ENCODE measurements at regions not wholly inside any gene's neighbourhood (a gene's known extent, or its start where the extent isn't known, plus 50 kb on each side); places are given as distances from the start of the nearest gene placed in this dataset.
A peak's percentile ranks its signal among the peaks of the same experiment; 100 is the strongest.

DNA sequence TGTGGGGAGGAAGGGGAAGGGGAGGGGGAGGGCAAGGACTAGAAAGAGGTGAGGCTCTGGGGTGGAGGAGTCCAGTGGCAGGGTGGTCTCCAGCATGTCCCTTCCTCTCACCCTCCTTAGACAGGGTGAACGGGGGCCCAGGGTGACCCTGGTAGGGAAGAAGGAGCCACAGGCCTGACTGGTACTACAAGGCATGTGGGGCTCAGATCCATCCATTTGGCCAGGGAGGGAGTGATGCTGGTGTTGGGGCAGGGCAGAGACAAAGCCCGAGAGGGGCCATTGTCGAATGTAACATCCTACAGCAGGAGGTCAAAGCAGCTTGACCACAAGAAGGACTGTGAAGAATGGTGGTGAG is 69.0 kb upstream of the SHISAL1 start:
- Mint-ChIP-seq H3K27ac (no peak overlapping the region), H3K27me3 (ENCODE audit: insufficient read depth, low read depth) (peaks cover 22% of the 10 kb centered on the region)
- no peak overlapping the region for H3K9ac ChIP-seq

DNA sequence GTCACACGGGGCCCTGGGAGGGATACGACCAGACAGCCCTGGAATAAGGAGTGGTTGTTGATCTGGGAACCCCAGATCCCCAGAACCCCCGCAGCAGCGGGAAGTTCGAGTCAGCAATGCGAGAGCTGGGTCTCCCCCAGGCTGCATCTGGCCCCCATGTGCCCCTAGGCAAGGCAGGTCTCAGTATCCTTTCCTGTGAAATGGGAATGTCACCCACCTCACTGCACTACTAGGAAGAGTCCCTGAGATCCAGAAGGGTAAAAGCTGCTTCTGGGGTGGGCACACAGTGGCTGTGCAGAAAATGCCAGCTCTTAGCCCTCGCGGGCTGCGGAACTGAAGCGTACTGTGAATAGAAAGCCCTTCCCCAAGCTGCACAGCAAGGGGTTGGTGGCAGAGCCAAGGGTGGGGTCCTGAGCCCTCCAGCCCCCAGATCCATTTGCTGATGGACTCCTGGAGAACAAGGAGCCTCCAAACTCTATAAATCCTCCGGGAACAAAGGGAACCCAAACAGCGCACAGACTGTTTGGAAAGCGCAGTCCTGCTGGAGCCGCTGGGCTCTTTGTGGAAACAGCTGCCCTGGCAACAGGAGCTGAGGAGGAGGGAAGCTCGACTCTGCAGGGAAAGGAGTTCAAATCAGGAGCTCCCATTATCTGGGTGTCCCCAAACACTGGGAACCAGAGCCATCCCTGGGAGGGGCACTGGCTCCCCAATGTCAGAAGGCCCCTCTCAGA is 68.2 kb upstream of the SHISAL1 start:
- Histone ChIP-seq H3K4me2 (peak overlapping the region; percentile 57), H3K27me3 (no peaks in the 10 kb centered on the region)
- peaks cover 5% of the 10 kb centered on the region for H3K9me3 Mint-ChIP-seq

More for the DNA sequence above, 69.0 kb upstream of the SHISAL1 start:
- TF ChIP-seq EZH2 (IDR thresholded peaks at IDR 0.05) (no peak), EZH2phosphoT487 (IDR thresholded peaks at IDR 0.05) (no peak), CTCF (IDR thresholded peaks at IDR 0.05) (no peak)
- no peak for DNase-seq (ENCODE audit: low spot score)
- Histone ChIP-seq H4K20me1 (ENCODE audit: low read depth) (peaks cover 2% of the 10 kb centered on the region), H3K36me3 (no peaks in the 10 kb centered on the region), H3K27ac (no peak overlapping the region), H2AFZ (replicated peaks) (no peak overlapping the region), H3K4me1 (peaks cover 24% of the 10 kb centered on the region), H3K4me3 (no peak overlapping the region), H3F3A (ENCODE audit: low read depth) (peaks cover 7% of the 10 kb centered on the region), H3K27me3 (no peaks in the 10 kb centered on the region), H3K9me3 (ENCODE audit: low read depth) (peaks cover 7% of the 10 kb centered on the region), H3K79me2 (ENCODE audit: low read depth) (no peaks in the 10 kb centered on the region), H3K4me2 (no peak overlapping the region)
- H3K4me1 Mint-ChIP-seq: peaks cover 33% of the 10 kb centered on the region
- no peak overlapping the region for H3K4me3 Mint-ChIP-seq
- H3K9me3 Mint-ChIP-seq: peaks cover 3% of the 10 kb centered on the region
- H3K36me3 Mint-ChIP-seq: no peaks in the 10 kb centered on the region

GRCh38 chr22:44379817-44380755 is 67.3 kb upstream of the SHISAL1 start:
- H3K4me2 ChIP-seq: peak overlapping the region; percentile 57
- H3K36me3 Mint-ChIP-seq: no peaks in the 10 kb centered on the region
- no peaks in the 10 kb centered on the region for H3K79me2 ChIP-seq (ENCODE audit: low read depth)
- H3F3A ChIP-seq (ENCODE audit: low read depth): peaks cover 7% of the 10 kb centered on the region
- H3K4me3 Mint-ChIP-seq: peak overlapping the region; percentile 28
- TF ChIP-seq EZH2phosphoT487 (IDR thresholded peaks at IDR 0.05): no peak
- TF ChIP-seq CTCF (IDR thresholded peaks at IDR 0.05): no peak
- no peak for TF ChIP-seq EZH2 (IDR thresholded peaks at IDR 0.05)
- peaks cover 21% of the 10 kb centered on the region for H3K27me3 Mint-ChIP-seq (ENCODE audit: insufficient read depth, low read depth)
- H3K4me1 ChIP-seq: peaks cover 24% of the 10 kb centered on the region
- H3K27ac ChIP-seq: no peak overlapping the region
- H3K9ac ChIP-seq: no peak overlapping the region
- DNase-seq (ENCODE audit: low spot score): no peak
- peaks cover 33% of the 10 kb centered on the region for H3K4me1 Mint-ChIP-seq
- H3K27me3 ChIP-seq: no peaks in the 10 kb centered on the region
- H2AFZ ChIP-seq (replicated peaks): no peak overlapping the region
- H3K36me3 ChIP-seq: peaks cover 4% of the 10 kb centered on the region
- peaks cover 10% of the 10 kb centered on the region for H3K9me3 Mint-ChIP-seq
- H3K27ac Mint-ChIP-seq: no peak overlapping the region
- no peak overlapping the region for H3K4me3 ChIP-seq
- H4K20me1 ChIP-seq (ENCODE audit: low read depth): peaks cover 2% of the 10 kb centered on the region
- peaks cover 21% of the 10 kb centered on the region for H3K9me3 ChIP-seq (ENCODE audit: low read depth)

More for the DNA sequence above, 68.2 kb upstream of the SHISAL1 start:
- DNase-seq (ENCODE audit: low spot score): peak; percentile 74
- Mint-ChIP-seq H3K4me1 (peaks cover 33% of the 10 kb centered on the region), H3K4me3 (no peak overlapping the region), H3K27me3 (ENCODE audit: insufficient read depth, low read depth) (peaks cover 19% of the 10 kb centered on the region), H3K27ac (no peak overlapping the region), H3K36me3 (no peaks in the 10 kb centered on the region)
- peaks cover 2% of the 10 kb centered on the region for H4K20me1 ChIP-seq (ENCODE audit: low read depth)
- no peaks in the 10 kb centered on the region for H3K79me2 ChIP-seq (ENCODE audit: low read depth)
- H3K36me3 ChIP-seq: peaks cover 4% of the 10 kb centered on the region
- peak overlapping the region; percentile 86 for H2AFZ ChIP-seq (replicated peaks)
- H3K27ac ChIP-seq: no peak overlapping the region
- peaks cover 14% of the 10 kb centered on the region for H3K9me3 ChIP-seq (ENCODE audit: low read depth)
- H3K4me3 ChIP-seq: peak overlapping the region; percentile 9
- no peak for TF ChIP-seq CTCF (IDR thresholded peaks at IDR 0.05)
- no peak for TF ChIP-seq EZH2 (IDR thresholded peaks at IDR 0.05)
- no peak for TF ChIP-seq EZH2phosphoT487 (IDR thresholded peaks at IDR 0.05)
- no peak overlapping the region for H3K9ac ChIP-seq
- H3K4me1 ChIP-seq: peaks cover 24% of the 10 kb centered on the region
- peaks cover 7% of the 10 kb centered on the region for H3F3A ChIP-seq (ENCODE audit: low read depth)

All from neural progenitor cell (in vitro differentiated cells).